T1000 (cell line): ENCODE measurements at regions not wholly inside any gene's neighbourhood (a gene's known extent, or its start where the extent isn't known, plus 50 kb on each side); places are given as distances from the start of the nearest gene placed in this dataset.
"Not testable (repeated sequence)": the region's sequence is repeated elsewhere in the genome, so short reads cannot be mapped to it uniquely, and the experiment has no call there.

Source experiments
- DNase-seq: peaks from one replicate; lab custom pipeline; 2025; ENCODE audit warnings: mixed read lengths; lab: John Stamatoyannopoulos, UW

GRCh38 chr18:2223849-2224248 is 347.5 kb downstream of the METTL4 start:
- DNase-seq, result no peak

- no peak for DNase-seq
These were observed 335.1 kb downstream of the METTL4 start for GRCh38 chr18:2236232-2236631.

GRCh38 chr18:2237706-2238105 is 333.6 kb downstream of the METTL4 start:
- DNase-seq, result no peak

- no peak for DNase-seq
These were observed 331.0 kb downstream of the METTL4 start for GRCh38 chr18:2240311-2240705.

- no peak for DNase-seq
These were observed 326.7 kb downstream of the METTL4 start for GRCh38 chr18:2244641-2245040.

GRCh38 chr18:2247101-2247500 is 324.2 kb downstream of the METTL4 start:
- not testable (repeated sequence) for DNase-seq

GRCh38 chr18:2254977-2255376 is 316.3 kb downstream of the METTL4 start:
- DNase-seq, result no peak

GRCh38 chr18:2256577-2256976 is 314.7 kb downstream of the METTL4 start:
- DNase-seq, result no peak

GRCh38 chr18:2258954-2259353 is 312.4 kb downstream of the METTL4 start:
- no peak for DNase-seq

- DNase-seq, result no peak
These were observed 307.9 kb downstream of the METTL4 start for GRCh38 chr18:2263303-2263890.

- no peak for DNase-seq
These were observed 296.7 kb downstream of the METTL4 start for GRCh38 chr18:2274613-2275012.

GRCh38 chr18:2281086-2281485 is 290.2 kb downstream of the METTL4 start:
- no peak for DNase-seq

GRCh38 chr18:2281523-2282199 is 289.6 kb downstream of the METTL4 start:
- DNase-seq, result no peak

GRCh38 chr18:2293109-2293839 is 278.0 kb downstream of the METTL4 start:
- no peak for DNase-seq

- DNase-seq, result no peak
These were observed 270.0 kb downstream of the METTL4 start for GRCh38 chr18:2301316-2301715.

- DNase-seq, result no peak
These were observed 269.3 kb downstream of the METTL4 start for GRCh38 chr18:2302012-2302411.

- no peak for DNase-seq
These were observed 268.4 kb downstream of the METTL4 start for GRCh38 chr18:2302628-2303516.

GRCh38 chr18:2303517-2304238 is 267.6 kb downstream of the METTL4 start:
- DNase-seq, result peak; percentile 9

GRCh38 chr18:2304378-2305175 is 266.7 kb downstream of the METTL4 start:
- no peak for DNase-seq

GRCh38 chr18:2306606-2307005 is 264.7 kb downstream of the METTL4 start:
- DNase-seq, result no peak

GRCh38 chr18:2310886-2311285 is 260.4 kb downstream of the METTL4 start:
- no peak for DNase-seq
